H9 (cell line): ENCODE measurements at regions not wholly inside any gene's neighbourhood (a gene's known extent, or its start where the extent isn't known, plus 50 kb on each side); places are given as distances from the start of the nearest gene placed in this dataset.

ENCODE experiments used
- DNase-seq: peaks from one replicate; pipeline ENCODE4 v3.0.0-alpha.2; 2017
- H2AFZ ChIP-seq: one replicate; pipeline ENCODE4 v1.6.1; 2013; ENCODE audit warnings: mild to moderate bottlenecking, low read length, control low read depth, moderate library complexity
- H2AK5ac ChIP-seq: 2 replicates; pipeline ENCODE4 v1.6.1; 2013; ENCODE audit warnings: low read length, control low read depth, mixed read lengths; ENCODE audit not compliant: insufficient read length
- H2BK120ac ChIP-seq: one replicate; pipeline ENCODE4 v1.6.1; 2013; ENCODE audit warnings: low read depth, mild to moderate bottlenecking, low read length, control low read depth, inconsistent platforms; ENCODE audit not compliant: poor library complexity, severe bottlenecking
- H2BK12ac ChIP-seq: 2 replicates; pipeline ENCODE4 v1.6.1; 2013; ENCODE audit warnings: low read length, control low read depth, mixed read lengths, low read depth; ENCODE audit not compliant: insufficient read length
- H2BK15ac ChIP-seq: 2 replicates; pipeline ENCODE4 v1.6.1; 2013; ENCODE audit warnings: low read depth, low read length, control low read depth
- H2BK20ac ChIP-seq: one replicate; pipeline ENCODE4 v1.6.1; 2013; ENCODE audit warnings: low read depth, mild to moderate bottlenecking, low read length, control low read depth, inconsistent platforms; ENCODE audit not compliant: poor library complexity, severe bottlenecking
- H2BK5ac ChIP-seq: 2 replicates; pipeline ENCODE4 v1.6.1; 2013; ENCODE audit warnings: low read length, control low read depth, mixed read lengths; ENCODE audit not compliant: insufficient read length
- H3K14ac ChIP-seq: 2 replicates; pipeline ENCODE4 v1.6.1; 2013; ENCODE audit warnings: low read length, control low read depth; ENCODE audit not compliant: insufficient read depth
- H3K18ac ChIP-seq: 2 replicates; pipeline ENCODE4 v1.6.1; 2013; ENCODE audit warnings: low read depth, mild to moderate bottlenecking, mixed read lengths, low read length, control low read depth; ENCODE audit not compliant: insufficient read length
- H3K23ac ChIP-seq: 2 replicates; pipeline ENCODE4 v1.6.1; 2013; ENCODE audit warnings: low read length, control low read depth, mixed read lengths, low read depth; ENCODE audit not compliant: insufficient read length
- H3K23me2 ChIP-seq: 2 replicates; pipeline ENCODE4 v1.6.1; 2013; ENCODE audit warnings: low read depth, mild to moderate bottlenecking, mixed read lengths, low read length, control low read depth; ENCODE audit not compliant: insufficient read length, poor library complexity, severe bottlenecking
- H3K27ac ChIP-seq: 2 replicates; pipeline ENCODE4 v1.5.1; 2013; ENCODE audit warnings: low read length, control low read depth, mixed read lengths, low read depth; ENCODE audit not compliant: insufficient read length
- H3K27me3 ChIP-seq: 2 replicates; pipeline ENCODE4 v1.6.1; 2013; ENCODE audit warnings: low read length, control low read depth, inconsistent platforms; ENCODE audit not compliant: insufficient read depth
- H3K4ac ChIP-seq: 2 replicates; pipeline ENCODE4 v1.6.1; 2013; ENCODE audit warnings: low read depth, mild to moderate bottlenecking, control low read depth, inconsistent platforms, low read length, moderate library complexity
- H3K4me1 ChIP-seq: 2 replicates; pipeline ENCODE4 v1.6.1; 2013; ENCODE audit warnings: low read length, control low read depth, inconsistent platforms; ENCODE audit not compliant: insufficient read depth
- H3K4me2 ChIP-seq: 2 replicates; pipeline ENCODE4 v1.6.1; 2013; ENCODE audit warnings: low read length, control low read depth, mixed read lengths; ENCODE audit not compliant: insufficient read length, insufficient read depth
- H3K56ac ChIP-seq: 2 replicates; pipeline ENCODE4 v1.6.1; 2013; ENCODE audit warnings: low read depth, mild to moderate bottlenecking, mixed read lengths, low read length, control low read depth; ENCODE audit not compliant: insufficient read length
- H3K79me1 ChIP-seq: 2 replicates; pipeline ENCODE4 v1.6.1; 2013; ENCODE audit warnings: low read depth, mild to moderate bottlenecking, moderate library complexity, low read length, control low read depth, inconsistent platforms; ENCODE audit not compliant: insufficient read depth, poor library complexity, severe bottlenecking
- H3K79me2 ChIP-seq: 2 replicates; pipeline ENCODE4 v1.6.1; 2013; ENCODE audit warnings: low read length, control low read depth, inconsistent platforms; ENCODE audit not compliant: insufficient read depth
- H3K9ac ChIP-seq: 2 replicates; pipeline ENCODE4 v1.6.1; 2013; ENCODE audit warnings: low read length, control low read depth, mixed read lengths; ENCODE audit not compliant: insufficient read length; ENCODE audit errors: extremely low read depth
- H3K9me3 ChIP-seq: one replicate; pipeline ENCODE4 v1.6.1; 2013; ENCODE audit warnings: low read depth, low read length, inconsistent platforms; ENCODE audit not compliant: control insufficient read depth
- H3T11ph ChIP-seq: one replicate; pipeline ENCODE4 v1.6.1; 2013; ENCODE audit warnings: mild to moderate bottlenecking, low read length, control low read depth, inconsistent platforms
- H4K20me1 ChIP-seq: one replicate; pipeline ENCODE4 v1.6.1; 2013; ENCODE audit not compliant: control insufficient read depth, insufficient read length, insufficient read depth
- H4K5ac ChIP-seq: 2 replicates; pipeline ENCODE4 v1.6.1; 2013; ENCODE audit warnings: low read depth, mild to moderate bottlenecking, mixed read lengths, low read length, control low read depth; ENCODE audit not compliant: insufficient read length
- H4K8ac ChIP-seq: replicated peaks from 2 replicates; pipeline ENCODE4 v1.6.1; 2013; ENCODE audit warnings: low read length, control low read depth, mixed read lengths, low read depth; ENCODE audit not compliant: insufficient read length
- H4K91ac ChIP-seq: 2 replicates; pipeline ENCODE4 v1.6.1; 2013; ENCODE audit warnings: low read depth, mild to moderate bottlenecking, moderate library complexity, mixed read lengths, low read length, control low read depth; ENCODE audit not compliant: insufficient read length
- H3K27ac Mint-ChIP-seq, 3 experiments: 2 replicates in 2 of 3; 3 replicates in 1 of 3; pipeline ENCODE4 v1.8.0; 2020 to 2021; ENCODE audit warnings: mixed read lengths in 3 of 3, mild to moderate bottlenecking in 1 of 3, moderate library complexity in 1 of 3
- H3K27me3 Mint-ChIP-seq: 2 replicates; pipeline ENCODE4 v1.8.0; 2021; ENCODE audit warnings: low read depth, mild to moderate bottlenecking, moderate library complexity, mixed read lengths
- H3K36me3 Mint-ChIP-seq, 3 experiments: 2 replicates in 2 of 3; 3 replicates in 1 of 3; pipeline ENCODE4 v1.8.0; 2020 to 2021; ENCODE audit warnings: low read depth in 3 of 3, mixed read lengths in 3 of 3; ENCODE audit not compliant: insufficient read depth in 1 of 3
- H3K4me1 Mint-ChIP-seq, 2 experiments: 2 replicates each; pipeline ENCODE4 v1.8.0; 2020; ENCODE audit warnings: mixed read lengths in 2 of 2
- H3K4me3 Mint-ChIP-seq, 2 experiments: 2 replicates in 1 of 2; 3 replicates in 1 of 2; pipeline ENCODE4 v1.8.0; 2020 to 2021; ENCODE audit warnings: mild to moderate bottlenecking in 2 of 2, mixed read lengths in 2 of 2, moderate library complexity in 1 of 2
- H3K9me3 Mint-ChIP-seq, 2 experiments: 2 replicates in 1 of 2; 3 replicates in 1 of 2; pipeline ENCODE4 v1.8.0; 2020; ENCODE audit warnings: mild to moderate bottlenecking in 2 of 2, mixed read lengths in 2 of 2, moderate library complexity in 1 of 2
- WGBS: extraction: QIAGEN DNeasy Blood & Tissue Kit; methylation state at CpG from one replicate; pipeline ENCODE4 v1.1.7; 2013; ENCODE audit warnings: missing lambda C conversion rate, low lambda C conversion rate, mixed read lengths; ENCODE audit not compliant: insufficient read length; ENCODE audit errors: extremely low coverage; 5-methylcytosine and 5-hydroxymethylcytosine counted together
- TF ChIP-seq, protein P1 (sequence below): fragments of 200-600 bp; sonication (generic); conservative IDR thresholded peaks from 3 replicates; pipeline ENCODE4 v1.8.0; 2021; ENCODE audit warnings: antibody characterized with exemption, mild to moderate bottlenecking

DNA sequence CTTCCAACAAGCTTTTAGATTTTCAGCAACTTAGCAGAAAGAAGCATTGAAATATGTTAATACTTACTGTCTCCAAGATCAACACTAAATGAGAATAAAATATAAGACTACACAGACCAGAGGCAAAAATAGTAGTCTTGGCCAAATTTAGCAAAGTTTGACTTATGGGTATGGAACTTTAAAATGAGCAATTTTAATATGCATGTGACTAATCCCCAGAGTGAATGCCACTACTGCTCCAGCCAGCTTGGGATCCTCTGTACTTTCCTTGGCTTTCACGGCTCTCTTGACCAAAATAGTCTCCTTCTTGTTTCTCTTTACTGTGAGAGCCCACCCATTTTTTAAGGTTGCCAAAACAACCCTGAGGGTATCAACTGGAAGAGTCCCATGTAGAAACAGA lies 148.0 kb upstream of the GRIA1 start:
- no peaks in the 10 kb centered on the region for H3K27me3 ChIP-seq
- TF ChIP-seq, protein P1, sequence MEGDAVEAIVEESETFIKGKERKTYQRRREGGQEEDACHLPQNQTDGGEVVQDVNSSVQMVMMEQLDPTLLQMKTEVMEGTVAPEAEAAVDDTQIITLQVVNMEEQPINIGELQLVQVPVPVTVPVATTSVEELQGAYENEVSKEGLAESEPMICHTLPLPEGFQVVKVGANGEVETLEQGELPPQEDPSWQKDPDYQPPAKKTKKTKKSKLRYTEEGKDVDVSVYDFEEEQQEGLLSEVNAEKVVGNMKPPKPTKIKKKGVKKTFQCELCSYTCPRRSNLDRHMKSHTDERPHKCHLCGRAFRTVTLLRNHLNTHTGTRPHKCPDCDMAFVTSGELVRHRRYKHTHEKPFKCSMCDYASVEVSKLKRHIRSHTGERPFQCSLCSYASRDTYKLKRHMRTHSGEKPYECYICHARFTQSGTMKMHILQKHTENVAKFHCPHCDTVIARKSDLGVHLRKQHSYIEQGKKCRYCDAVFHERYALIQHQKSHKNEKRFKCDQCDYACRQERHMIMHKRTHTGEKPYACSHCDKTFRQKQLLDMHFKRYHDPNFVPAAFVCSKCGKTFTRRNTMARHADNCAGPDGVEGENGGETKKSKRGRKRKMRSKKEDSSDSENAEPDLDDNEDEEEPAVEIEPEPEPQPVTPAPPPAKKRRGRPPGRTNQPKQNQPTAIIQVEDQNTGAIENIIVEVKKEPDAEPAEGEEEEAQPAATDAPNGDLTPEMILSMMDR, result no peak
- H3K79me2 ChIP-seq, result no peaks in the 10 kb centered on the region
- Mint-ChIP-seq H3K4me1 (peaks cover 5 to 16% of the 10 kb centered on the region in 2 experiments; a peak in 3 of 4 replicates), H3K9me3 (0 out of 5 replicates have a peak, but pooled peaks cover 0 to 6% of the 10 kb centered on the region in 2 experiments), H3K36me3 (peaks cover 0 to 11% (median 6%) of the 10 kb centered on the region in 3 experiments; a peak in 5 of 7 replicates), H3K27me3 (peaks cover 2% of the 10 kb centered on the region; the same call in 1 of the 2 replicates), H3K27ac (no peak overlapping the region), H3K4me3 (no peak overlapping the region)
- H3K27ac ChIP-seq, result no peak overlapping the region
- no peak overlapping the region for H3K14ac ChIP-seq
- no peak overlapping the region for H3K4ac ChIP-seq
- H2BK120ac ChIP-seq, result no peak overlapping the region
- no peak overlapping the region for H3K56ac ChIP-seq
- H4K5ac ChIP-seq, result no peak overlapping the region
- H4K20me1 ChIP-seq, result no peaks in the 10 kb centered on the region
- H3K4me1 ChIP-seq, result no peaks in the 10 kb centered on the region
- H3K9me3 ChIP-seq, result no peaks in the 10 kb centered on the region
- no CpG with 5 or more reads among the region's 1 CpG for WGBS
- no peak overlapping the region for H2BK15ac ChIP-seq
- no peak overlapping the region for H3K18ac ChIP-seq
- no peak for DNase-seq
- no peak overlapping the region for H3K4me2 ChIP-seq
- H3T11ph ChIP-seq, result no peak overlapping the region
- no peak overlapping the region for H2BK12ac ChIP-seq
- H4K8ac ChIP-seq, result no peak overlapping the region
- H2BK20ac ChIP-seq, result no peak overlapping the region
- H4K91ac ChIP-seq, result no peak overlapping the region
- no peak overlapping the region for H3K9ac ChIP-seq
- no peaks in the 10 kb centered on the region for H3K23me2 ChIP-seq
- no peaks in the 10 kb centered on the region for H3K79me1 ChIP-seq
- no peak overlapping the region for H3K23ac ChIP-seq
- no peak overlapping the region for H2BK5ac ChIP-seq
- H2AFZ ChIP-seq, result no peak overlapping the region
- no peak overlapping the region for H2AK5ac ChIP-seq
